AG09319 (cell line): ENCODE measurements at regions not wholly inside any gene's neighbourhood (a gene's known extent, or its start where the extent isn't known, plus 50 kb on each side); places are given as distances from the start of the nearest gene placed in this dataset.

Experiments
- DNase-seq: peaks from one replicate; pipeline ENCODE4 v3.0.0-alpha.2; 2010; ENCODE audit warnings: low read depth; ENCODE audit errors: extremely low read depth
- TF ChIP-seq, protein P1 (sequence below): IDR thresholded peaks from 2 replicates; pipeline ENCODE4 v1.5.1; 2011; ENCODE audit warnings: low read depth, mild to moderate bottlenecking, inconsistent platforms, low read length, moderate library complexity

DNA sequence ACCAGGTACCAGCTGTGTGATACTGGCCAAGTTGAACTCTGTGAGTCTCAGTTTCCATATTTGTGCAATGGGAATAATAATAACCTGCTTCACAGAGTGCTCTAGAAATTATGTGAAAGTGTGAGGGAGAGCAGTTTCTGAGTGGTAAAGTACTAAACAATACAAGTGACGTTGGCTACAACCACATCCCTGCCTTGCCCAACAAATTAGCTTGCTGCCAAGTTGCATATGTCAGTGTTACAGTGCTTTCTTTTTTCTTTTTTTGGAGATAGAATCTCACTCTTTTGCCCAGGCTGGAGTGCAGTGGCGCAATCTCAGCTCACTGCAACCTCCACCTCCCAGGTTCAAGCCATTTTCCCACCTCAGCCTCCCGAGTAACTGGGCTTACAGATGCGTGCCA lies 533.6 kb upstream of the MEX3C start:
- TF ChIP-seq, protein P1, sequence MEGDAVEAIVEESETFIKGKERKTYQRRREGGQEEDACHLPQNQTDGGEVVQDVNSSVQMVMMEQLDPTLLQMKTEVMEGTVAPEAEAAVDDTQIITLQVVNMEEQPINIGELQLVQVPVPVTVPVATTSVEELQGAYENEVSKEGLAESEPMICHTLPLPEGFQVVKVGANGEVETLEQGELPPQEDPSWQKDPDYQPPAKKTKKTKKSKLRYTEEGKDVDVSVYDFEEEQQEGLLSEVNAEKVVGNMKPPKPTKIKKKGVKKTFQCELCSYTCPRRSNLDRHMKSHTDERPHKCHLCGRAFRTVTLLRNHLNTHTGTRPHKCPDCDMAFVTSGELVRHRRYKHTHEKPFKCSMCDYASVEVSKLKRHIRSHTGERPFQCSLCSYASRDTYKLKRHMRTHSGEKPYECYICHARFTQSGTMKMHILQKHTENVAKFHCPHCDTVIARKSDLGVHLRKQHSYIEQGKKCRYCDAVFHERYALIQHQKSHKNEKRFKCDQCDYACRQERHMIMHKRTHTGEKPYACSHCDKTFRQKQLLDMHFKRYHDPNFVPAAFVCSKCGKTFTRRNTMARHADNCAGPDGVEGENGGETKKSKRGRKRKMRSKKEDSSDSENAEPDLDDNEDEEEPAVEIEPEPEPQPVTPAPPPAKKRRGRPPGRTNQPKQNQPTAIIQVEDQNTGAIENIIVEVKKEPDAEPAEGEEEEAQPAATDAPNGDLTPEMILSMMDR = no peak
- DNase-seq = no peak

DNA sequence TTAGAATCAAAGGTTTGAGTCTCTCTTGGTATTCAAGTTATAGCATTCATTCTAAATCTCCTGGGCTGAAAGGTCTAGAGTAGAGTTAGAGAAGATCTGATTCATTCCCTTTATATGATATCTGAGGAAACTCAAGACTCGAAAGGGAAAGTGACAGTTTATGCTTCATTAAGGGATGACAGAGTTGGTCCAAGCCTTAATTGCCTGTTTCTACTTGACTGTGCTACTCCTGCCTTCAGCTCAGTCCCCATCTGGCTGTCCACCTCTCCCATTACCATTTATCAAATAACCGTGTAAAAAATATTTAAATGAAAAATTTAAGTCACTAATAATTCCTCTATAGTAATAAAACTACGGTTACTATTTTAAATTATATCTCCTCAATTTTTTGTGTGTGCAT lies 537.1 kb upstream of the MEX3C start:
- TF ChIP-seq, protein P1 = no peak
- DNase-seq = no peak

DNA sequence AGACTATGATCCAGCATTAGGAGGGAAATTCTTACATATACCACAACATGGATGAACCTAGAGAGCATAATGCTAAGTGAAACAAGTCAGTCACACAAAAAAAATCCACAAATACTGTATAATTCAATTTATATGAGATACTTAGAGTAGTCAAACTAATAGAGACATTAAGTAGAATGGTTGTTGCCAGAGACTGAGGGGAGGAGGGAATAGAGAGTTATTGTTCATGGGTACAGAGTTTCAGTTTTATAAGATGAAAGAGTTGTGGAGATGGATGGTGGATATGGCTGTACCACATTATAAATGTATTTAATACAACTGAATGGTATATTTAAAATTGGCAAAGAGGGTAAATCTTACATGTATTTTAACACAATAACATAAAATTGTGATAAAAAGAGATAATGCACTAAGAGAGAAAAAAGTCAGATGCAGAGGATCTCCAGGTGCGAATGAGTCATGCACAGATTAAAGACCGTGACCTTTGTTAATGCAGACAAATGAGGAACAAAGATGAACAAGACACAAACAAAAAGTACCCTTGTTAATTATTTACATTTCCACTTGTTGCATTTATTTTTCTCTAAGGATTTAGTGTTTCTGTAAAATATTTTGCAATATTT lies 541.7 kb upstream of the MEX3C start:
- TF ChIP-seq, protein P1 = no peak
- no peak for DNase-seq

DNA sequence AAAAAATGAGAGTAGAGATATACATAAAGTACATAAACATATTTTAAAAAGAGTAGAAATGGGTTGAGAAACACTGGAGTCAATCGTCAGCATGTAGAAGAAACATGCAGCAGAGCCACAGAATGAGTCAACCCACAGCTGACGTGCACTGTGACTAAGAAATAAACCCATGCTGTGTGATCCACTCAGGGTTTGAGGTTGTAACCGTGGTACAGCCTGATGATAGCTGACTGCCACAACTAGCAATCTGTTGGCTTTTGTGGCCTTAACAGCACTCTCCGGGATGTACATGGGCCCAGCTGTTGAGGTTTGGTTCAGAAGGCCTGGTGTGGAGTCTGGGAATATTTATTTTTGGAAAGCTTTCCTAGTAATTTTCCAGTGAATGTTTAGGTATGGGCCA lies 554.4 kb upstream of the MEX3C start:
- TF ChIP-seq, protein P1 = no peak
- DNase-seq = no peak

DNA sequence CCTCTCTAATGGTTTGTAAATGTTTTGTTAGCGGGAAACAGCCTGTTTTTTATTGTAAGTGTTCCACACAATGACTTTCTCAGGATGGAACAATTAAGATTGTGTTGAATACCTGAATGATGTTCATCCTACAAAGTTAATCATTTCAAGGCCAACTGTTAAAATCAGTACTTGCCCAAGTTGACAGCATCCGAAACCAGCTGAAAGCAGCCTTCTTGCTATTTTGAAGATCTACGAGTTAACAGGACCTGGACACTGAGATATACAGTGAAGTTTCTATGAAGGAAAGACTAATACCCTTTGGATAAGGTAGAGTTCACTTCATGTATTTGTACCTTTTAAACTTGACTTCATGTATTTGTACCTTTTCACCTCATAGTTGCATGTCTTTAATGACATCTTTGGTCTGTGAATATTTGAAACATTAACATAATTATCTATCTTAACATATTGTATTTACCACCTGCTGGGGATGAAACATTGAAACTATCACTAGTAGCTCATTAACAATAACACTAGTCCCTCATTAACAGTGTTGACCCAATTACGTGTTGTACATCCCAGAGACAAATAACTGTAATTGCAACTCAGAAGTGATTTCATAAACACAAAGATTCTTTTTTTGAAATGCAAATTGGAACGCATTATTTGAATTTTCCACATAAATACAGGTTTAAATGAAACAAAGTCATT lies 556.0 kb upstream of the MEX3C start:
- TF ChIP-seq, protein P1 = no peak
- no peak for DNase-seq

DNA sequence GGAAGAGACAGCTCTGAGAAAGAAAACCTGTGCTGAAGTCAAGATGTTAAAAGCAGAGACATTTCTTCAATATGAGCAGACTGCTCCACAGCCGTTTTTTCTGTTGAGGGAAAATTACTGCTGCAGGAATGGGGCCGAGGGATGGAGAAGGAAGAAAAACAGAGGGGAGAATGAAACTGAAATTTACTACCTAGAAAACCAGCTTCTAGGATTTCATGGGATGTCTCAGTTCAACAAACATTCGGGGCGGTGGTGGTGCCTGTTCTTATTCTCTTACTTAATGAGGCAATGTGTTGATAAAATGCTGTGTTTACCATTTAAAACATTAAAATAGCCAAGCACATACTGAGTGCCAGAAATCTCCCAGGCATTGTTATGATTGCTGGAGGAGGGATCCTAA lies 557.1 kb upstream of the MEX3C start:
- TF ChIP-seq, protein P1 = no peak
- DNase-seq = no peak

DNA sequence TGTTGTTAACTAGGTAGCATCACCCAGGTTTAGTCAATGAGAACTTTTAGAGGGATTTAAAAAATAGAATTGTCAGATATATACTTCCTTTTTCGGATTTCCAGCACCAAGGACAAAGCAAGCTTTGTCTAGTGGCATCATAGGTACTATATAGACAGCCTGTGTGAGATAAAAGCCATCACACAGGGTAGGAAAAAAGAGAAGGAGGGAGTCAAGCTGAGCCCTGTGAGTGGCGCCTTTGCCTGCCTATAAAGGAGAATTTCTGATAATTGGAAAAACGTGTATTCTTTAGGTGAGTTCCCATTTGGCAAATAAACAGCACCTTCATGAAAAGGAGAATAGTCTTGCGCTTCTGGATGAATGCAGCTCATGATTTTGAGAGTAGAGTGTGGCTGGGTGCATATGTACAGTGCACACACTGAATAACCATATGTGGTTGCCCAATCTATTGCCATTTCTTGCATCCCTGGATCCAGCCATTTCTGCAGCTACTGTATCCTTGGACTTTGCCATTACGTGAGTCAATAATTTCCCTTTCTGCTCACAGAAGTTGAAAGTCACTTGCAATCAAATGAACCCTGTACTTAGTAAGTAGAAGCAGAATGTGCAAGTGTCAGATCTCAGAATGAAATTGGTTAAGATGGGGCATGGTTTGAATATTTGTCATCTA lies 559.9 kb upstream of the MEX3C start:
- no peak for DNase-seq
- TF ChIP-seq, protein P1 = no peak
